NCI-H82 treated with DMSO at 0.1 percent for 48 hours (cell line): ENCODE measurements at regions not wholly inside any gene's neighbourhood (a gene's known extent, or its start where the extent isn't known, plus 50 kb on each side); places are given as distances from the start of the nearest gene placed in this dataset.
"Not testable (repeated sequence)": the region's sequence is repeated elsewhere in the genome, so short reads cannot be mapped to it uniquely, and the experiment has no call there.

ENCODE experiments used
- DNase-seq: peaks from one replicate; lab custom pipeline; 2025; ENCODE audit not compliant: unreplicated experiment; lab: John Stamatoyannopoulos, UW

DNA sequence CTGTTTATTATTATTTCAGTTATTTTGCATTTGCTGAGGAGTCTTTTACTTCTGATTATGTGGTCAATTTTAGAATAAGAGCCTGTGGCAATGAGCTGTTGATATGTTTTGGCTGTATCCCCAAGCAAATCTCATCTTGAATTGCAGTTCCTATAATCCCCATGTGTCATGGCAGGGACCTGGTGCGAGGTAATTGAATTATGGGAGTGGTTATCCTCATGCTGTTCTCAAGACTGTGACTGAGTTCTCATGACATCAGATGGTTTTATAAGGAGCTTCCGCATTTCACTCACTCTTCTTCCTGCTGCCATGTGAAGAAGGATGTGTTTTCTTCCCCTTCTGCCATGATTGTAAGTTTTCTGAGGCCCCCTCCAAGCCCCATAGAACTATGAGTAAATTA lies 114.9 kb upstream of the SLCO6A1 start:
- DNase-seq = peak; percentile 63

DNA sequence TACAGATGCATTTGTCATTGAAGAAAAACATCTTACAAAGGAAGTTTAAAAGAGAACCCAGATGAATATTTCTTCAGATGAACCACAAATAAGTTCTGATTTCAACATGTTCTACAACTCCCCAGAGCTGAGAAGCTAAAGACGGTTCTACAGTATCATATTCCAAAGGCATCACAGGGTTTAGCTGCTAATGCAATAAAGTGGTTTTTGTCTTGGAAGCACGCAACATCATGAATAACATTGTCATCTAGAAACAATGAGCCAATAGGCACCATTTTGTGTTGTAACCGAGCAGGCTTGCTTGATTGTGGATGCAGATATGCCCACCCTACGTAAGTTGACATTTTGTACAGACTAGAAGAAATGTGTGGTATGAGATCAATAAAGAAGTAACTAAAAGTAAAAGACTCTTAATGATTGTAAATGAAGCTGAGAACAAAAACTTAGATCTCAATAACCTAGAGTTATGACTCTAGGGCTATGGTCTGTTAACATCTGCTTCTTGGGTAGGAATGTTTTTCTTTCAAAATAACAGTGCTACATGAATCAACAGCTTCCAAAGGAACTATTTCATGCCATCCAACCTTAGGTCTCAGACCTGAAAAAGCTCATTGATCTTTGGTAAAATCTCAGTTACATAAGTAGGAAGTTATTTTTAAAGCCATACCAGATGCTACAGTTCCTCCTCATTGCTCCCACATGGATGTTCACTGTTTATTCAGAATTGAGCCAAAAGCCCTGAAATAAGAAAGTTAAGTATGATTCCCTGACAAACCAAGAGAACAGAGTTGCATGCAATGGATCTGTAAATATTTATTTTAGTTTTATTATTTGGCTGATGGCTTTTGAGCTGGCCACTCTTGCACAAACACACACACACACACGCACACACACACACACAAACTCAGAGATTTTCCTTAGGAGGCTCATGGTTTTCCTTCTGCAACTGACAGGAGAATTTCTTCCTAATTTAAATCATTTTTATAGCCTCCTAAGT lies 118.7 kb upstream of the SLCO6A1 start:
- DNase-seq = no peak

DNA sequence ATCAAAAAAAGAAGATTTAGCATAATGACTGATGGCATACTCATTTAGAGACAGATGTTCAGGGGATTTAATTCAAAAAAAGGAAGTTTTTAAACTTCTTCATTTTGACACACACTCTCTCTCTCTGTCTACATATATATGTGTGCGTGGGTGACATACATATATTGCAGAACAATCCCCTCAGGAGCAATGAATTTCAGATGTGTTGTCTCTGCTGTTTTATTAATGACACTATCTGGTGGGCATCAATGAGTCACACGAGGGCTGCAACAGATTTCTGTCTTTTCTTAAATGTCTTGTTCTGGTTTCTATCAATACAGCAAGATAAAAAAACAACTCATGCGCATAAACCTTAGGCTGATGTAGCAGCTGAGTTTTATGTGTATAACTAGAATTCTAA lies 123.5 kb upstream of the SLCO6A1 start:
- DNase-seq = no peak

DNA sequence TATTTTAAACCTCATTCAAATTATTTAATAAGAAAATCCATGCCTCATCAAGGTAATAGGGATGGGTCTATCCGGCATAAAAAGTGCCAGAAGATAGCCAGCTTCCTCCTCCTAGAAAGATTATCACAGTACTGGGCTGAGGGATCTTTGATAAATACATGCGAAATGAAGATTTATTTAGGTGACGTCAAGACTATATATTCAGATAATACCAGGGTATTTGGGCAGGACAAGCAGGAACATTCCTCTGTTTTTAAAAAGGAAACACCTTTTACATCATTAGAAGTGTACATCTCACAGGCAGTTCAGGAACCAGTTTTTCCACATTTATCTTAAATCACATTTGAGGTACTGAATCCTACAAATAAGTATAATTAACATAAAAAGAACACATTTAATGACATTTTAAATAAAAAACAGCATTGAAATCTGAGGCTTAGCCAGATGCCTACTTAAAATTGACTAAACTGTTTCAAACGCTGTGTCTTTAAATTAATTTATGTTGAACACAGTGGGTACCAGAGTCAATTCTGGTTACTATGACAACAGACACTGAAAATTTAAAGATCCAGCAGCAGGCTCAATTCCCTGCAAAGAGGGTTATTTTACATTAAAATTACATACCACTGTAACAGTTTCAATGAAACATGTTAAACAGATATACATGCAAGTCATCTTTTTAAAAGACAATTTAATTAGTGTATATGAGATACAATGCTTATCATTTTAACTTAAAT lies 124.7 kb upstream of the SLCO6A1 start:
- no peak for DNase-seq

DNA sequence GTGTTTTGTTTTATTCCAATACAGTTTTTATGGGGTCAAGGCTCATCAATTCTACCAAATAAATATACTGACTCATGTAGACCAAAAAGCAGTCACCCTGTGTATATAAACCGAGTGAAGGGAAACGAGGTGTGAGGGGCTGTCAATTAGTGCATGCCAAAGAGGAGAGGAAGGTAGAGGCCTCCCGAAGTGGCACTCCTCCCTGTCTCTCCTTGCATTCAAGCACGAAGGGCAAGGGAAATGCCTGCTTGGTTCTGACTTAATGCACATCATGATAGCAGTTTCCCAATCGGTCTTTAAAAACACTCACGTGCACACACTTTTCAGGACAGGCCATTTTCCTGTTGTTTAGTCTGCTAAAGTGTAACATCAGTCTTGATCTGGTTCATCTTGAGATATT lies 125.6 kb upstream of the SLCO6A1 start:
- DNase-seq = no peak

DNA sequence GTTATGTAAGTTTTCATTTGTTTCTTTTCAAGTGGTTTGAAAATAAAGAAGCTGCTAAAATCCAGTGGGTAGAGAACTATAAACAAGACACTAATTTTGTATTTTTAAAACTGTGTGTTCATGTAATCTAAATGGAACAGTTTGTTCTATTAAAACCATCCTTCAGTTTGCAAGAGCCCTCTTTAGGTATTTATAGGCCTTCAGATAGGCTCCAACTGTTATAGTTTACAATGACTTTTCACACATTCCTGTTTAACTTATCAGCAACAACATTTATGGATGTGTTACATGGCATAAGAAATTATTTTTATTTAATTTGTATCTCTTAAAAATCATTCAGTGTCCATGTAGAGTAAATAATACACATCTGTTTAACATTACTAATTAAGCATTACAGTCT lies 126.7 kb upstream of the SLCO6A1 start:
- DNase-seq = no peak

DNA sequence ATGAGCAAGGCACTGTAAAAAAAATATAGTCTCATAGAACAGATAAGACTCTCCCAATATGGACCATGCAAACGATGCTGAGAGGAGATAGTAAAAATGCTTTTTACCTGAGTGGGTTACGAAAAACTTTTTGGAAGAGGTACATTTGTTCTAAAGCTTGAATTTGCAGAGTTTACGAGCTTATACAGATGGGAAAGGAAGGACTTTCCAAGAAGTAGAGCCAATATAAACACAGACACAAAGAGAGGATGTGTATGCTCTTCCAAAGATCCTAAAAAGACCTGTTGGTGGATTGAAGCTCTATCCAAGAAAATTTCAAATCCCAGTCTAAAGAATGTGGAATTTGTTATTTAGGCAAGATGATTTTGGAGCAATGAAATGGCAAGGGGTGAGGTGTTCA lies 127.1 kb upstream of the SLCO6A1 start:
- DNase-seq = no peak

DNA sequence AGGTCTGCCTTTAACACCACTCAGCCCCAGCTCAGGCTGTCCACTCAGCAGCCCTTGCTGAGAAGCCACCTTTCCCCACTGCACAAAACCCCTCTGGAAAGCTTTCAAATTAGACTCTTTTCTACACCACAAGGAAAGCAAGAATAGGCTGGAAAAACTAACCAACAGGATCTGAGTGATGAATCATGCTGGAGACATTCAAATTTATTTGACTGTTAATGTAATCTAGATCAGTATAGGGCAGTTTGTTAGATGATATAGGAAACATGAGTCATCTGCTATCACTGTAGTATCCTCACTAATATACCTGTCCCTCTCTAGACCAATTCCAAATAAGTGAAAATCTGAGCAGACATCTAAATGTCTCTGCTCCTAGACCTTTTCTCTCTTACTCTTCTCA lies 127.8 kb upstream of the PAM start:
- no peak for DNase-seq

DNA sequence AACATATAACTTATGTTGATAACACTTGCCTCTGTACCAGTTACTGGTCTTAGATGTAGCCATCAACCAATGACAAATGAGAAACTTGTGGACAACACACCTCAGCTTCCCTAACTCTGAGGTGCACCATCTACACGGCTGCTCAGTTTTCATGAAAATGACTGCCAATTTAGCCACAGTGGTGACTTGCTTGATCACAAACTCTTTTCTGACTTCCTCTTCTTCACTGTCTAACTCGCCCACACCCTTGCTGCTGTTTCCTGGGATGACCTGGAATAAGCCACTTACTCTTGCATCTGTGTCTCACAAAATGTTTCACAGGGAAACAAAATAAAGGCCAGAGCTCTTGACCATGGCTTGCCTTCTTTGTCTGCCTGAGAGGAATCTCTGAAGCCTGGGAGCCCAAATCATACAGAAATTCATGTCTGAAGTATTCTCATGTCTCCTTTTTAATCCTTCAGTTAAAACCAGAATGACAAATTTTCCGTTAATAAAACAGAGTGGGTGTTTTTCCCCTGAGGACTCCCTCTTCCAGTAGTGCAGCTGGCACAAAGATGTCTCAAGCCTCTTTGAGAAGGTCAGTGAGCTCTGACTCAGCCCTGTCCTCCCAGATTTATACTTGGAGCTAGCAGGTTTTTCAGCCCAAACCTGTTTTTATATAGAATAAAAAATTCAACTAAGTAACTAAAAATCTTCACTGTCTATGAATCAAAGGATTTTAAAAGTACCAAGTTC lies 126.5 kb upstream of the PAM start:
- no peak for DNase-seq

DNA sequence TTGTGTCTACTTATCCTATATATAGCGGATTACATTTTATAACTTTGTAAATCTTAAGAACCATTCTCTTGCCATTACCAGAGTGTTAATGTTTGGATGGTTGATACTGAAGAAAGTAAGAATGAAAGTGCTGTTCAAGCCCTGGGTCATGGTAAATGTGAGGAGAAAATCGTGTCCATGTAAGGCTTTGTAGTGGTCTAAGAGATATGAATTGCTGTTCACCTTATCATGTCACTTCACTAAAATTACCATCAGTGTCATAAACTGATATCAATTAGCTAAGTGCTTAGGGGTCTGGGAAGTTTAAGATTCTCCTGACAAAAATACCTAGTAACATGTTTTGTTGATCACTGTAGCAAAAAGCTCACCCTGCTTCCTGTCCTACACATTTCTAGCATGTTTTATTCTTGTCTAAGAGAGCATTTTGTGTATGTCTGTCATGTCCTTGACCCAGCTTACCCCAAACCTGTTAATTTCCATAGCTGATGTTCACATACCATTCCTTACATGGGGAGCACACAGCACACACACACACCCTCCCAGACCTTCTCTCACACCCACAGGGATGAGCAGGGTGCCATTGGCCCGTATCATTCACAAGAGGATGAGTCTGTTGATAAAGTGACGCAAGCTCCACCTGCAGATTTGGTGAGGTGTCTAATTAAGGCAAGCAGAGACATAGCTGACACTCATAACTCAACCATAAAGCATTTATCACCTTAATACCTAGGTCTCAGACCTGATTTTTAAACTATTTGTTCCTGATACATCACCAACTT lies 125.1 kb upstream of the PAM start:
- DNase-seq = no peak

DNA sequence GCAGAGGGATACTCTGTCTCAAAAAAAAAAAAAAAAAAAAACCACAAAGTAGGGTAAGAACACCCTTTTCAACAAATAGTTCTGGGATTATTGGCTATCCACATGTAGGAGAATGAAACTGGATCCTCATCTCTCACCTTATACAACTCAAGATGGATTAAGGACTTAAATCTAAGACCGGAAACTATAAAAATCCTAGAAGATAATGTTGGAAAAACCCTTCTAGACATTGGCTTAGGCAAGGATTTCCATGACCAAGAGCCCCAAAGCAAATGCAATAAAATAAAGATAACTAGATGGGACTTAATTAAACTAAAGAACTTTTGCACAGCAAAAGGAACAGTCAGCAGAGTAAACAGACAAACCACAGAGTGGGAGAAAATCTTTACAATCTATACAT lies 119.7 kb upstream of the PAM start:
- not testable (repeated sequence) for DNase-seq

DNA sequence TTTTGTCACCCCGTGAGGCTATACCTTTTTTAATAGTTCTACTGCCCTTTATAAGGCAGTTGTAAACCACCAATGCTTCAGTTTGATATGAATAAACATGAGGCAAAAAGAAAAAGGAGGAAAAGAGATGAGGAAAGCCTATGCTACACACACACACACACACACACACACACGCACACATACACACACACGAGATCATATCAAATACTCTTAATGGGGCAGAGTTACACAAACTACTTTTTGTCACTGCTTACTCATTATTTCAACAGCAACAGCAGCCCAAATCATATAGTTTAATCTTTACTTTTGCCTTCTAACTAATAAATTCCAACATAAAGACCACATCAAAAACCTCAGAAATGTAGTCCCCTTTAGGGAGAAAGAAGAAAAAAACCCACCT lies 116.8 kb upstream of the PAM start:
- DNase-seq = no peak

DNA sequence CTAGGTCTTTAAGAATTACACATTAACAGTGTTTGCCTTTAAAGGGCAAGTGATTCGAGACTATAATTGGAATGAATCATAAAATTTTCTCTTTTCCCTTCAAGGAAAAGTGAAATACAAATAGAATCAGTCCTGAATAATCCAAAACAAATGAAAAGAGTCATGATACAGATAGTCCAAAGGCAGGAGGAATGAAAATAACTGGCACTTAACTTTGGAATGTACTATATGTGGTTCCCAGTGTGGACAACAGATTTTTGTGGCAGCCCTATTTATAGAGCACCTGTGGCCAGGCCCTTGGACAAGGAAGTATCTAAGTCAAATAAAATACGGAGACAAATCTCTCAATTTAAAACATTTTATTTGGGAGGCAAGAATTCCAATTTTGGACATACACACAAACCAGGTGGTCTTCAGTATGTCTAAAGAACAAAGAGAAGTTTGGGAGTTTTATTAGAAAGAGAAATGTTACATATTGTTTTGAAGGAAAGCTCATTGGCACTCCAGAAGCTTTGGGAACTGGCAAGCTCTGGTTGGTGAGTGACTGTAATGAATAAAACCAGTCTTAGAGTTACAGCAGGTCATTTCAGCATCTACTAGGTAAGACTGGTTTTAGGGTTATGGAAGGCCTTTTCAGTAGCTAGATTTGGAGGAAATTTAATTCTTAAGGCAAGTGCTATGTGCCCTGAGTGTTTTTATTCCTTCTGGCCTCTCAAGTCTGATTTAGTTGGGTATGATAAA lies 116.0 kb upstream of the PAM start:
- DNase-seq = no peak

DNA sequence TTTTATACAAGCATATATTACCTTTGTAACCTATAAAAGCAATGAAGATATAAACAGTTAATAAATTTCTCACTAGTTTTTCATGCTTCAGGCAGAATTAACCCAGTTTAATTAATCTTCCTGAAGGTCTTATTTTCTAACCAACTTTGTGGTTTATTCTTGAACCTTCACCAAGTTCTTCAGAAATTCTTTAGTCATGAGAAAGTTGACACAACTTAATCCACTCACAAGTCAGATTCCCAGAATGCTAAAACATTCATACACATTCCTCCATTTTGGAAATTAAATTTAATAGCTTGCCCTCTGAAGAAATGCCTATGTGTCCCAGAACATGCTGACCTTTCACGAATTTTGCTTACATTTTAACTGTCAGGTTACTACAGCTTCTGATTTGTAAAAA lies 105.4 kb upstream of the PAM start:
- no peak for DNase-seq

DNA sequence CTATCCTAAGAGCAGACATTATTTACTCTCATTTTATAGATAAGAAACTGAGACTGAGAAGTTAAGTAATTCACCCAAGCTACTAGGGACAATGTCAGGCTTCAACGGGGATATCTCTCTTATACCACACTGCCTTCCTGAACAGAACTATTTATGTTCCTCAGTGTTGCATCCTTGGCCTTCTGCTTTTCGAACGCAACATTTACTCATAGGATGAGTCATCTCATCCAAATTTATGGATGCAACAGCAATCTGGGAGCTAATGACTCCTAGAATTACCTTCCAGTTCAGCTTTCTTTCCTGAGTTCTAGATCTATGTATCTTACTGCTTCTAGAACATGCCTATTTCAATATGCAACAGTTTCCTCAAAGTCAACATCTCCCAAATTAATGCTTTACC lies 103.6 kb upstream of the PAM start:
- DNase-seq = no peak

DNA sequence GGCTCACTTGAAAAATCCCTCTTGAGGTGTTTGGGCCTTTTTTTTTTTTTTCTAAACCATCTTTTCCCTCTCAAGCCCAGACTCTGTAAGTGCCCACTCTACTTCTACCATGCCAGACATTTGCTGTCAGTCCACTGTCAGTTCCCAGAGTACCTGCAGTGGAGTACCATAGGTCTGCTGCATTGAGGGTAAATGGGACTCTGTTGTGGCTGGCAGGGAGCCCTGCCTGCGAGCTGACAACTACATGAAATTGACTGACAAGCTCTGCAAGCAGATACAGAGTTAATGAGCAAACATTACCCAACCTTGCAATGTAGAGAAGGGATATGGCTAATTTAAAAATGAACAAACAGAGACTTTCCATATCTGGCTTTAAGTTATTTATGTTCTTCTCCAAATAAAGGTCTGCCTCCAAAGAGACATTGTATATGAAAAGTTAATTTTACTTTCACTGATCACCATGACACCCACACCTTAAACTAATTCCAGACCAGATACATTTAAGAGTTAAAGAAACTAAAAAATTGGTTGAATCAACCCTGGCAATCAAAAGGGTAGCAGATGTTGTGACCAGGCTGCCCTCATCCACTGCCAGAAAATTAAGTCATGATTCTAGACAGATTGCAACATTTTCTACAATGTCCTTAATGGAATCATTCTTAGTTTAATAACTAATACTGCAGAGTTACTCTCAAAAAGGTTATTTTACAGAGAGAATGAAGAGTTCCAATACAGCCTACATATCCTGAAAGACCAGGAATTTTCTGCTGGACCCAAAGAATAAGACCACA lies 100.4 kb upstream of the PAM start:
- DNase-seq = no peak

DNA sequence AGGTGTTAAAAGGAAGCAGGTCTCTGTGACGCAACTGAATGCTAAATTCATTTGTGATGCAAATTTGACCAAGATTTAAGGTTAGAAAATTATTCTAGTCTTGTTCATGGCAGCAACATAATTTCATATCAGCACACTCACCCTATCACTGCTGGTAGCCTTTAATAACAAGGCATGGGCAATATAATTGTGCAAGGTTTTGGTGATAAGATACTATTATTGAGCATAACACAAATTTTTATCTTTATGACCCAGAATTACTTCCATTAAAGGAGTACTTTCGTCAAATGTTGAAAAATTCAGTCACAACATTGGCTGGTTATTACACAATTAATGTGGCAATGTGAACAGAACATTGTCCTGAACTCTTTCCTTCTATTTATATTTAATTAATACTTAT lies 96.0 kb upstream of the PAM start:
- no peak for DNase-seq

DNA sequence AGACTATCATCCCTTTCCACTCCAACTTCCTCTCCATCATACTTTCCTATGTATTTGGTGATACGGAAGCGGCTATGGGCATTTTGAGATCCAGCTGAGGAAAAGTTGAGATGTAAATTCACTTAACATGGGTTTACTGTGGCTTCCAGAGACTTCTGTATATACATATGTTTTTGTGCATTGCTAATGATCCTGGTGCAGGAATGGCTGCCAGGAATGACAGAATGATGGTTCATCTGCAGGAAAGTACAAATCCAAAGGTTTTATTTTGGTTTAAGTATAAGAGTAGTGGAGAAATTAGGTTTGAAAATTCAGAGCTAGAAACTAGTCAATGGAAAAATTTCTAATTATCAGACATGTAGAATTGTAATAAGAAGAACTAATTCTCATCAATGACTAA lies 95.0 kb upstream of the PAM start:
- no peak for DNase-seq

DNA sequence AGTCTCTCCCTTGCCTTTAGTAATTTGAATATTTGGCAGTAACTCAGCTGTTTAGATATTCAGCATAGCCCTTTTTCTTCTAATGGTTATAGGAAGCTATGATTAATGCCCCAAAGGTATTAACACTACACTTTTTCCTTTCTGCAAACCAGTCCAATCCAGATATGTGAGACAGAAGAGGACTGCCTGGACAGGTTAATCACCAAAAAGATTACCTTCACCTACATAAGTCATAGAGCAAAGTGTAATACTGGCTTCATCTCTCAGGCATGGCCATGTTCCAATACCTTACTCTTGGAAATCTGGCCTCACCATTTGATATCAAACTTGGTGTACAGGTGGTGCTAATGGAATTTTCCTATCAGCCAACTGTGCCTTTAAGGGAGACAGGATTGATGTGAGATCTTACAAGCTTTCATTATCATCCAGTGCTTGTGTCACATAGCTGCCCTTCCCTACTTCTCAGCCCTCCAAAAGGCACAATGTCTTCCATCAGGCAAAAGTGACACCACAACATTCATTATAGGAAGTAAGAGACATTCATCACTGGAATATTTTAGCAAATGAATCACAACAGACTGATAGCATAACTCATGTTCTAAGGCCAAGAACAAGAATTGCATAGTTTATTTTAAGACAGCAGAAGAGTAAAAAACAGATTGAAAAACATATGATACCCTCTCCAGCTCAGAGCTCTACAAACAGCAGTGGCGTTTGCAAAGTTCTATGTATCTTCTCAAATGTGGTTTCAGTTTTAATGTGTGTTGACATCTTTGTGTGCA lies 91.2 kb upstream of the PAM start:
- DNase-seq = no peak
